ENCODE measurements at regions not wholly inside any gene's neighbourhood (a gene's known extent, or its start where the extent isn't known, plus 50 kb on each side); places are given as distances from the start of the nearest gene placed in this dataset.

- TF ChIP-seq CTCF (optimal IDR thresholded peaks at IDR 0.05 in 1 of 3, IDR thresholded peaks at IDR 0.05 in 1 of 3, conservative IDR thresholded peaks at IDR 0.05 in 1 of 3; ENCODE audit: extremely low read depth in 1 of 3, insufficient read depth in 2 of 3, low read length in 3 of 3) (no peak), EZH2 (IDR thresholded peaks at IDR 0.05; ENCODE audit: low read length) (no peak)
Observed at GRCh38 chr10:21158301-21158700, 261.2 kb upstream of the NEBL start.

All from keratinocyte (primary cell).